ENCODE measurements at regions not wholly inside any gene's neighbourhood (a gene's known extent, or its start where the extent isn't known, plus 50 kb on each side); places are given as distances from the start of the nearest gene placed in this dataset.

- peaks cover 4% of the 10 kb centered on the region for H3K9me3 Mint-ChIP-seq
- peaks cover 10% of the 10 kb centered on the region for H3K4me1 Mint-ChIP-seq
- TF ChIP-seq CTCF (conservative IDR thresholded peaks at IDR 0.05): no peak
- H3K36me3 ChIP-seq (ENCODE audit: control insufficient read depth, insufficient read depth, low read length): no peaks in the 10 kb centered on the region
- no peaks in the 10 kb centered on the region for H3K27me3 ChIP-seq (ENCODE audit: control insufficient read depth, insufficient read depth, low read length, poor library complexity, severe bottlenecking)
- DNase-seq: no peak
- H3K36me3 Mint-ChIP-seq (ENCODE audit: low read depth): no peaks in the 10 kb centered on the region
- no peak overlapping the region for H3K4me3 Mint-ChIP-seq
- H3K4me1 ChIP-seq (ENCODE audit: control insufficient read depth, insufficient read depth, low read length): no peaks in the 10 kb centered on the region
- H3K9me3 ChIP-seq (ENCODE audit: control insufficient read depth, low read length): no peaks in the 10 kb centered on the region
- no peak overlapping the region for H3K4me3 ChIP-seq (ENCODE audit: low read length)
- no peak overlapping the region for H3K27ac Mint-ChIP-seq
- H3K27ac ChIP-seq (ENCODE audit: low read depth, low read length): no peak overlapping the region
- WGBS, 2 experiments (ENCODE audit: insufficient coverage in 1 of 2, insufficient read length in 1 of 2): 90 to 91% methylated on average over 3 to 4 of the region's 4 CpGs
- H3K27me3 Mint-ChIP-seq (ENCODE audit: insufficient read depth): no peaks in the 10 kb centered on the region
- no peak overlapping the region for H3K9ac ChIP-seq (ENCODE audit: extremely low read depth, low read length, poor library complexity, severe bottlenecking)
Measured at GRCh38 chr1:199956005-199956404, 71.5 kb upstream of the NR5A2 start.

GRCh38 chr1:199959033-199959774, 68.3 kb upstream of the NR5A2 start:
- Histone ChIP-seq H3K27me3 (ENCODE audit: control insufficient read depth, insufficient read depth, low read length, poor library complexity, severe bottlenecking) (peaks cover 4% of the 10 kb centered on the region), H3K4me3 (ENCODE audit: low read length) (no peak overlapping the region), H3K9me3 (ENCODE audit: control insufficient read depth, low read length) (no peaks in the 10 kb centered on the region), H3K27ac (ENCODE audit: low read depth, low read length) (no peak overlapping the region), H3K36me3 (ENCODE audit: control insufficient read depth, insufficient read depth, low read length) (no peaks in the 10 kb centered on the region), H3K4me1 (ENCODE audit: control insufficient read depth, insufficient read depth, low read length) (no peaks in the 10 kb centered on the region), H3K9ac (ENCODE audit: extremely low read depth, low read length, poor library complexity, severe bottlenecking) (no peak overlapping the region)
- no peak for DNase-seq
- no peak overlapping the region for H3K27ac Mint-ChIP-seq
- no peaks in the 10 kb centered on the region for H3K36me3 Mint-ChIP-seq (ENCODE audit: low read depth)
- no peak overlapping the region for H3K4me3 Mint-ChIP-seq
- H3K27me3 Mint-ChIP-seq (ENCODE audit: insufficient read depth): peaks cover 9% of the 10 kb centered on the region
- WGBS, 2 experiments (ENCODE audit: insufficient coverage in 1 of 2, insufficient read length in 1 of 2): 95 to 97% methylated on average over 7 to 29 of the region's 29 CpGs
- peaks cover 10% of the 10 kb centered on the region for H3K4me1 Mint-ChIP-seq
- no peak for TF ChIP-seq CTCF (conservative IDR thresholded peaks at IDR 0.05)
- peaks cover 4% of the 10 kb centered on the region for H3K9me3 Mint-ChIP-seq

DNA sequence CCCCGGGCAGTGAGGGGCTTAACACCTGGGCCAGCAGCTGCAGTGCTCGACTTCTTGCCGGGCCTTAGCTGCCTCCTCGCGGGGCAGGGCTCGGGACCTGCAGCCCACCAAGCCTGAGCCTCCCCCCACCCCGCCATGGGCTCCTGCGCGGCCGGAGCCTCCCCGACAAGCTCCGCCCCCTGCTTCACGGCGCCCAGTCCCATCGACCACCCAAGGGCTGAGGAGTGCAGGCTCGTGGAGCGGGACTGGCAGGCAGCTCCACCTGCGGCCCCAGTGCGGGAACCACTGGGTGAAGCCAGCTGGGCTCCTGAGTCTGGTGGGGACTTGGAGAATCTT, 67.8 kb upstream of the NR5A2 start:
- Mint-ChIP-seq H3K4me3 (no peak overlapping the region), H3K27me3 (ENCODE audit: insufficient read depth) (peaks cover 11% of the 10 kb centered on the region), H3K4me1 (peaks cover 8% of the 10 kb centered on the region), H3K27ac (no peak overlapping the region), H3K9me3 (peaks cover 4% of the 10 kb centered on the region), H3K36me3 (ENCODE audit: low read depth) (no peaks in the 10 kb centered on the region)
- H3K27me3 ChIP-seq (ENCODE audit: control insufficient read depth, insufficient read depth, low read length, poor library complexity, severe bottlenecking): peaks cover 4% of the 10 kb centered on the region
- H3K4me1 ChIP-seq (ENCODE audit: control insufficient read depth, insufficient read depth, low read length): no peaks in the 10 kb centered on the region
- TF ChIP-seq CTCF (conservative IDR thresholded peaks at IDR 0.05): no peak
- H3K4me3 ChIP-seq (ENCODE audit: low read length): no peak overlapping the region
- no peak overlapping the region for H3K27ac ChIP-seq (ENCODE audit: low read depth, low read length)
- no peak for DNase-seq
- H3K9ac ChIP-seq (ENCODE audit: extremely low read depth, low read length, poor library complexity, severe bottlenecking): no peak overlapping the region
- no peaks in the 10 kb centered on the region for H3K9me3 ChIP-seq (ENCODE audit: control insufficient read depth, low read length)
- 96 to 100% methylated on average over 2 to 19 of the region's 19 CpGs for WGBS, 2 experiments (ENCODE audit: insufficient coverage in 1 of 2, insufficient read length in 1 of 2)
- H3K36me3 ChIP-seq (ENCODE audit: control insufficient read depth, insufficient read depth, low read length): no peaks in the 10 kb centered on the region

Data from endodermal cell (in vitro differentiated cells).